Adrenal gland (tissue), 9 donors: ENCODE measurements at regions not wholly inside any gene's neighbourhood (a gene's known extent, or its start where the extent isn't known, plus 50 kb on each side); places are given as distances from the start of the nearest gene placed in this dataset.
"Not testable (repeated sequence)": the region's sequence is repeated elsewhere in the genome, so short reads cannot be mapped to it uniquely, and the experiment has no call there.

Experiments used
- DNase-seq, 7 donors: peaks; one replicate each; pipeline ENCODE4 v3.0.0-alpha.2; 2019 to 2020
- H3K27ac ChIP-seq, 5 donors: fragments of 200-600 bp; sonication (generic) in 4 of 5; 1 replicate in 3 of 5; 2 replicates in 2 of 5; pipeline versions ENCODE4 v1.5.1 to v1.8.0; 2016 to 2020; ENCODE audit warnings: mild to moderate bottlenecking in 1 of 5
- H3K27me3 ChIP-seq: fragments of 200-600 bp; 2 replicates; pipeline ENCODE4 v1.8.0; 2021
- H3K36me3 ChIP-seq, 2 donors: fragments of 200-600 bp; replicated peaks in 1 of 2; 1 replicate in 1 of 2; 2 replicates in 1 of 2; pipeline versions ENCODE4 v1.5.1 to v1.8.0; 2018 to 2022
- H3K4me1 ChIP-seq, 2 donors: fragments of 200-600 bp; replicated peaks in 1 of 2; 1 replicate in 1 of 2; 2 replicates in 1 of 2; pipeline versions ENCODE4 v1.5.1 to v1.8.0; 2018 to 2021
- H3K4me3 ChIP-seq, 4 donors: fragments of 200-600 bp; sonication (generic) in 3 of 4; one replicate each; pipeline ENCODE4 v1.5.1; 2016 to 2018
- H3K9me3 ChIP-seq, 3 donors: fragments of 200-600 bp; sonication (generic) in 1 of 3; replicated peaks in 1 of 3; 1 replicate in 2 of 3; 2 replicates in 1 of 3; pipeline versions ENCODE4 v1.5.1 to v1.8.0; 2016 to 2021
- POLR2A ChIP-seq, 2 donors: fragments of 450-650 bp; IDR thresholded peaks; one replicate each; pipeline ENCODE4 v1.6.1; 2017; ENCODE audit warnings: antibody characterized with exemption in 2 of 2, mild to moderate bottlenecking in 2 of 2, moderate library complexity in 1 of 2
- WGBS, 4 donors: extraction: QIAGEN DNeasy Blood & Tissue Kit in 2 of 4; methylation state at CpG; one replicate each; pipeline versions ENCODE4 v1.1.5 to v1.1.7; 2013 to 2017; 5-methylcytosine and 5-hydroxymethylcytosine counted together
- intact Hi-C, 2 donors: fragments of 100-400 bp; cut with DNase I; formaldehyde crosslinking; loops; one replicate each; pipeline versions ENCODE4 v1.14.1 to v1.15.0; 2022 to 2023
- TF ChIP-seq, protein P1 (sequence below), 6 experiments: fragments of 450-650 bp in 4 of 6; fragments of 200-600 bp in 2 of 6; sonication (generic) in 1 of 6; IDR thresholded peaks; 1 replicate in 5 of 6; 2 replicates in 1 of 6; pipeline versions ENCODE4 v1.5.1 to v1.8.0; 2016 to 2021; ENCODE audit warnings: antibody characterized with exemption in 6 of 6, mild to moderate bottlenecking in 2 of 6, moderate library complexity in 1 of 6
- donor health status: healthy with polysubstance abuse.
- donor health status: Bipolar disorder and iron deficiency.
- donor health status: DM: yes; HTN: yes; CAD: no.
- donor health status: DM: no; HTN: no; CAD: no.
- donor health status: DM: no; HTN: no; CAD: no.

DNA sequence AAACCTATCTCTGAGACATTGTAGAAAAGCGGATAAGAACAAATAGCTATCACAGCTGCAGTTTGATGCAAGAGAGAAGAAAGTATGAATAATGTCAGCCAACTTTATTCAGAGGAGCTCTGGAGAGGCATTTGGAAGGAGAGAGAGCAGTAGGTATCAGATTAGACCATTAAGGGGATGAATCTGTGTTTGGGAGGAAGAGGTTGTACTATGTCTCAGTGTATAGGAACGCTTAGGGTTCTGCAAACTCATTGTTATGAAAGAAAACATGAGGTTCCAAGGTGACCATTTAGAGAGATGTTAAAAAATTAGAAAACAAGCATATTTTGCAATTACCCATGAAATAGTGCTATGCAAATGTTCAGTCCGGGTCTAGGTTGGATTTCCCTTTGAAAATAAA is 207.5 kb upstream of the GNAI1 start:
- WGBS, 4 donors: 62 to 72% (median 67%) methylated on average over 3 of the region's 3 CpGs

DNA sequence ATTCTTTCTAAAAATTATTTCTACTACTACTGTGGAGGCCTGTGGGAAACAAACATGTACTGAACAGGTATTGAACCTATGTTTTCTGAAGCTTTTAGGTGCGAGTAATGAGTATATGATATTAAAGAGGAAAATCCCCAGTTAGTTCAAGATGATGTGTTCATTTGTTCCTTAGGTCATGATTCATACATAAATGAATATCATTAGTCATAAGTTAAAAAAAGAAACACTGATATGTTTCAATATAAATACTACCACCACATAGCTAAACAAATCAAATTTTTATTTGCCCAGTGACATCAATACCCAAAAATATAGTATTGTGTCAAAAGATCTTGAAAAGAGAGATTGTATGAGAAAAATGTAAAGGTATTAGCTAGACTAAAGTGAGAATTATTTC is 210.7 kb upstream of the GNAI1 start:
- no peaks in the 10 kb centered on the region for H3K27me3 ChIP-seq
- 86 to 96% (median 90%) methylated on average over 1 of the region's 1 CpG for WGBS, 4 donors
- H3K4me1 ChIP-seq: no peaks in the 10 kb centered on the region
- no peaks in the 10 kb centered on the region for H3K9me3 ChIP-seq
- H3K36me3 ChIP-seq: no peaks in the 10 kb centered on the region
- intact Hi-C loops: no loop called here
- no peak overlapping the region for H3K4me3 ChIP-seq
- no peak for TF ChIP-seq POLR2A (IDR thresholded peaks at IDR 0.05)
- TF ChIP-seq, protein P1, sequence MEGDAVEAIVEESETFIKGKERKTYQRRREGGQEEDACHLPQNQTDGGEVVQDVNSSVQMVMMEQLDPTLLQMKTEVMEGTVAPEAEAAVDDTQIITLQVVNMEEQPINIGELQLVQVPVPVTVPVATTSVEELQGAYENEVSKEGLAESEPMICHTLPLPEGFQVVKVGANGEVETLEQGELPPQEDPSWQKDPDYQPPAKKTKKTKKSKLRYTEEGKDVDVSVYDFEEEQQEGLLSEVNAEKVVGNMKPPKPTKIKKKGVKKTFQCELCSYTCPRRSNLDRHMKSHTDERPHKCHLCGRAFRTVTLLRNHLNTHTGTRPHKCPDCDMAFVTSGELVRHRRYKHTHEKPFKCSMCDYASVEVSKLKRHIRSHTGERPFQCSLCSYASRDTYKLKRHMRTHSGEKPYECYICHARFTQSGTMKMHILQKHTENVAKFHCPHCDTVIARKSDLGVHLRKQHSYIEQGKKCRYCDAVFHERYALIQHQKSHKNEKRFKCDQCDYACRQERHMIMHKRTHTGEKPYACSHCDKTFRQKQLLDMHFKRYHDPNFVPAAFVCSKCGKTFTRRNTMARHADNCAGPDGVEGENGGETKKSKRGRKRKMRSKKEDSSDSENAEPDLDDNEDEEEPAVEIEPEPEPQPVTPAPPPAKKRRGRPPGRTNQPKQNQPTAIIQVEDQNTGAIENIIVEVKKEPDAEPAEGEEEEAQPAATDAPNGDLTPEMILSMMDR (IDR thresholded peaks at IDR 0.05): no peak
- no peak for DNase-seq
- H3K27ac ChIP-seq: no peak overlapping the region

More for the DNA sequence above, 207.5 kb upstream of the GNAI1 start:
- Histone ChIP-seq H3K9me3 (no peaks in the 10 kb centered on the region), H3K36me3 (no peaks in the 10 kb centered on the region), H3K4me3 (no peak overlapping the region), H3K27ac (no peak overlapping the region), H3K4me1 (no peaks in the 10 kb centered on the region), H3K27me3 (no peaks in the 10 kb centered on the region)
- DNase-seq: no peak
- TF ChIP-seq, protein P1 (IDR thresholded peaks at IDR 0.05): no peak
- TF ChIP-seq POLR2A (IDR thresholded peaks at IDR 0.05): no peak
- intact Hi-C loops: no loop called here

DNA sequence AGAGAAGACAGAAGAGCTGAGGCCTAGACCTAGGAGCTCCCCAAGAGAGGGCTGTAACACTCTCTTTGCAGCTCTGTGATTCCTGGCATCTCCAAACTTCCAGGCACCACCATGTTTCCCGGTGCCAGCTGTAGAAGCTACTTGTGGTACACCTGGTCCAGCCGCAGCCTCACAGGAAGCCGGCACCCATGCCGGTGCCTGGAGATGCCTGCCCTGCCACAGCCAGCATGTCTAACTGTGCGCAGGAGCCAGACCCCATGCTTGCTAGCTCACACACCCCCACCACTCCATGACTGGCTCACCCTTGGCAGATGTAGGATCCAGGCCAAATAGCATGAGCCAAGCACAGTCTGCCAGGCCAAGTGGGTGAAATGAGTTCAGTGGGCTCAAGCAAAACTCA is 211.7 kb upstream of the GNAI1 start:
- DNase-seq: no peak
- Histone ChIP-seq H3K27me3 (no peaks in the 10 kb centered on the region), H3K27ac (no peak overlapping the region), H3K36me3 (no peaks in the 10 kb centered on the region), H3K9me3 (no peaks in the 10 kb centered on the region), H3K4me1 (no peaks in the 10 kb centered on the region), H3K4me3 (no peak overlapping the region)
- intact Hi-C loops: no loop called here
- WGBS, 4 donors: 89 to 96% (median 92%) methylated on average over 2 to 5 of the region's 5 CpGs
- no peak for TF ChIP-seq POLR2A (IDR thresholded peaks at IDR 0.05)
- TF ChIP-seq, protein P1 (IDR thresholded peaks at IDR 0.05): no peak

DNA sequence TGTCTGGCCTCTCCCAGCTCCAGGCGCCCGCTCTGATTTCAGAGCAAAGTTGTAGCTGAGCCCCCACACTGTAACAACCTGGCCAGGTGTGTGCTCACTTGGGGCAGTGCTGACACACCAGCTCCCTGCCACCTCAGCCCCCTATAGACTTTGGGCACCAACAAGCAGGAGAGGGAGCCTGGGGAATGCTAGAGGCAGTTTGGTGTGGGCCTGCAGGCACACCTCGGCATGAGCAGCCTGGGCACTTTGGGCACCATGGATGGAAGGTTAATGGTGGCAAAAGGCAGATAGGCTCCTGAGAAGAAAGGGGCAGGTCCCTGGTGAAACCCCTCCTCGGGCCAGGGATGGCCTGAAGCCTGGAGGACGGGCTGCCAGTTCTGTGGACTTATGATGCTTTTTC is 212.7 kb upstream of the GNAI1 start:
- DNase-seq: no peak
- Histone ChIP-seq H3K9me3 (no peaks in the 10 kb centered on the region), H3K27me3 (no peaks in the 10 kb centered on the region), H3K27ac (no peak overlapping the region), H3K4me3 (no peak overlapping the region), H3K36me3 (no peaks in the 10 kb centered on the region), H3K4me1 (no peaks in the 10 kb centered on the region)
- WGBS, 4 donors: 58 to 89% (median 75%) methylated on average over 3 to 5 of the region's 5 CpGs
- no peak for TF ChIP-seq POLR2A (IDR thresholded peaks at IDR 0.05)
- TF ChIP-seq, protein P1 (IDR thresholded peaks at IDR 0.05): no peak
- intact Hi-C loops: no loop called here

DNA sequence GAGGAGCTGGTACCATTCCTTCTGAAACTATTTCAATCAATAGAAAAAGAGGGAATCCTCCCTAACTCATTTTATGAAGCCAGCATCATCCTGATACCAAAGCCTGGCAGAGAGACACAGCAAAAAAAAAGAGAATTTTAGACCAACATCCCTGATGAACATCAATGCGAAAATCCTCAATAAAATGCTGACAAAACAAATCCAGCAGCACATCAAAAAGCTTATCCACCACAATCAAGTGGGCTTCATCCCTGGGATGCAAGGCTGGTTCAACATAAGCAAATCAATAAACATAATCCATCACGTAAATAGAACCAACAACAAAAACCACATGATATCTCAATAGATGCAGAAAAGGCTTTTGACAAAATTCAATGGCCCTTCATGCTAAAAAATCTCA is 216.0 kb upstream of the GNAI1 start:
- H3K4me1 ChIP-seq, H3K27ac ChIP-seq, H3K9me3 ChIP-seq, intact Hi-C loops, H3K36me3 ChIP-seq, DNase-seq, H3K4me3 ChIP-seq, H3K27me3 ChIP-seq: not testable (repeated sequence)
- WGBS, 4 donors: 84 to 91% (median 87%) methylated on average over 2 of the region's 2 CpGs

DNA sequence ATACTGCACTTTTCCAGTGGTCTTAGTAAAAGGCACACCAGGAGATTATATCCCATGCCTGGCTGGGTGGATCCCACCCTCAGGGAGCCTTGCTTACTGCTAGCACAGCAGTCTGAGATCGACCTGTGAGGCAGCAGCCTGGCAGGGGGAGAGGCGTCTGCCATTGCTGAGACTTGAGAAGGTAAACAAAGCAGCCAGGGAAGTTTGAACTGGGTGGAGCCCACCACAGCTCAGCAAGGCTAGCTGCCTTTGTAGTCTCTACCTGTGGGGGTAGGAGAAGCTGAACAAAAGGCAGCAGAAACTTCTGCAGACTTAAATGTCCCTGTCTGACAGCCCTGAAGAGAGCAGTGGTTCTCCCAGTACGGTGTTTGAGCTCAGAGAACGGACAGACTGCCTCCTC is 219.3 kb upstream of the GNAI1 start:
- H3K9me3 ChIP-seq, H3K27me3 ChIP-seq, H3K4me3 ChIP-seq, DNase-seq, H3K4me1 ChIP-seq, H3K36me3 ChIP-seq, intact Hi-C loops, H3K27ac ChIP-seq: not testable (repeated sequence)
- WGBS, 4 donors: 78 to 91% (median 83%) methylated on average over 4 of the region's 4 CpGs
